Fibroblast of villous mesenchyme (primary cell): ENCODE measurements at regions not wholly inside any gene's neighbourhood (a gene's known extent, or its start where the extent isn't known, plus 50 kb on each side); places are given as distances from the start of the nearest gene placed in this dataset.

Experiments
- DNase-seq: peaks from one replicate; pipeline ENCODE4 v3.0.0-alpha.2; 2010; ENCODE audit warnings: low read depth
- H3K4me3 ChIP-seq: 2 replicates; pipeline ENCODE4 v1.5.1; 2011; ENCODE audit warnings: low read depth, mild to moderate bottlenecking, low read length
- CTCF ChIP-seq: IDR thresholded peaks from 2 replicates; pipeline ENCODE4 v1.5.1; 2012; ENCODE audit warnings: low read depth, mild to moderate bottlenecking, low read length; ENCODE audit not compliant: insufficient read depth

DNA sequence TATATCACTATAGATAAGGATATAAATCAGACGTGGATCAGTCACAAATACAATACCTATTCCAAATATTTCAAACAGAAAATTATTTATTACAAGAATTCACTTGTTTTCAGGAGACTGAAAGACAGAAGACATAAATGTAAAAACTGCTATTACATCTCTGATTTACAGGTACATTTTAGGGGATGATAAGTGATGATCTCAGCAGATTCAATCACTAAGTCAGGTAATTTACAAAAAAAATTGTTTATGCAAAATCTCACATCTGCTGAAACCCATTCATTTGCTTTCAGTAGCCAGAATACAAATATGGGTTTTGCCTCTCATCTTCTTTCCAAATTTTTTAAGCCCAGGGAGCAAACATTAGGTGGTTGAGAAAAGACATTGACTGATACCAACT is 1648.4 kb upstream of the RAG2 start:
- no peak overlapping the region for H3K4me3 ChIP-seq
- TF ChIP-seq CTCF, result no peak
- no peak for DNase-seq

DNA sequence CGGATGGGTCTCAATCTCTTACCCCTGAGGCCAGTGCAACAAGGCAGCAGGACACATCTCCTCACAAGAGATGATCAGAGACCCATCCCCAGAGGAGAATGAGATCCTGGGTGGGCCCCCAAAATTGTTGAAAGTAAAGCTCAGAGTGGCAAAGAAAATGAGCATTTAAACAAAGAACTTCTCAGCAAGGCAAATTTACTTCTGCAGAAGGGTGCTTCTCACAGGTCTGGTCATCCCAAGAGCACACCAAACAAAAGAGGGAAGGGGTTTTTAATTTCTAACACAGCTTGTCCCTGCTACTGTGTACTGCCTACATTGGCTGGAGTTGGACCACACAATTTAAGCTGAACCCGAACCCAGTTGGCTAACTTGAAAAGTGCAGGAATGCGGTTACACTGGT is 1628.6 kb upstream of the RAG2 start:
- no peak for DNase-seq
- TF ChIP-seq CTCF, result no peak
- H3K4me3 ChIP-seq, result no peak overlapping the region

DNA sequence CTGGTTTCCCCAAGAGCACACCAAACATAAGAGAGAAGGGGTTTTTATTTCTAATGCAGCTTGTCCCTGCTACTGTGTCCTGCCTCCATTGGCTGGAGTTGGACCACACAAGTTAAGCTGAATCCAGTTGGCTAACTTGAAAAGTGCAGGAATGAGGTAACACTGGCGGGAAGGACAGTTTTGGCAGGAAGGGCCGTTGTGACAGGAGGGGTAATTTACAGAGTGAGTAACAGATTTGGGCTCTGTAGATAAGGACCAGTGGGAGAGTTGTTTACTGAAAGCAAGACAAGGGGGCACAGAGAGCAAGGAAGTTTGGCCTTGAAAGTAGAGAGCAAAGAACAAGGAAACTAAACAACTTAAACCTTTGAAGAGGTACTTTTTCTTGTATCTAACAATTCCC is 1623.3 kb upstream of the RAG2 start:
- DNase-seq, result no peak
- H3K4me3 ChIP-seq, result no peak overlapping the region
- TF ChIP-seq CTCF, result no peak

DNA sequence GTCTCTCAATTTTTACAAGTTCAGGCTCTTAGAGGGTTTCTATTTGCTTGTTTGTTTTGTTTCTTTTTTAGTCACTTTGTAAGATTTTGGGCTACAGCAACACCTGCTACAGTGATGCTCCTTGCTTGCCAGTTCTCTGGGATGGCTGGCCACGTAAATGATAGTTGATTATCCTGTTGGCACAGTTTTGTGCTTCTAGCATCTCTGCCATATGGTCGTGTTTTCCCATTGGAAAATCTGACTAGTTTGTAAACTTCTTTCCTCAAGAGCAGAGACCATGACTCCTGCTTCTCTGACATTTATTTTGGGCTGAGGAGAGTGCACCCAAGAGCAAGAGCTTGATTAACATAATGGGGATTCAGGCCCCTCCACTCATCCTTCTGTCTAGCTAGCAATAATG is 1621.6 kb upstream of the RAG2 start:
- H3K4me3 ChIP-seq, result no peak overlapping the region
- DNase-seq, result no peak
- TF ChIP-seq CTCF, result no peak

DNA sequence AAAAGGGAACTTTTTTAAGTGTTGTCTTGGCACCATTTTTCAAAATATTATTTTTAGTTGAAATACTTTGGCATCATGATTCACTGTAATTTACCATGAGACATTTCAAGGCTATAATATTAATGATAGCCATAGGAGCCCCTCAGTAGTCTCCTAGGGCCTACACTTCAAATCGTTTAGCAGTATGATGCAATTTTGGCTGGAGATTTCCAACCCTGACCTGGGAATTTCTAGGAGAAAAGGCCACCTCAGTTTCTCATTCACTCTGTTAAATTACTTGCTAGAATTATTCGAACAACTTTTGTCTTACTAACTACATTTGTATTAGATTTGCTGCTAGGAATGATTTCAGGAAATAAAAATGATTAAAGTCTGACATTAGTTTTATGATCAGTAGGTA is 1610.9 kb upstream of the RAG2 start:
- no peak for TF ChIP-seq CTCF
- H3K4me3 ChIP-seq, result no peak overlapping the region
- no peak for DNase-seq

DNA sequence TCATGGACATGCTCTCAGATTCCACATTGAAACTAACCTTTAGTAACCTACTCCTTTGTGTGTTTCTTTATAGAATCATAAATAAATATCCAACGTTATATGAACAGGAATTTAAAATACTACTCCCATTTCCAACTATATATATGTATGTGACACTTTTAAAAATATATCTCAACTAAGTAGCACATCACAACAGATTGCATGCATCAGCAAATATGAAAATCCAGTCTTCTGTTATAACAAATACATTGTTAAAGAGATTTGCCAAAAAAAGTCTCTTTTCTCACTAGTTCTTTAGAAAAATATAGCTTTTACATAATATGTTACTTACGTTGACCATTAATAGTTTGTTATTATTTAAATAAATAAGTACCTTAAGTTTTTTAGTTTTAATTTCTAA is 1608.6 kb upstream of the RAG2 start:
- TF ChIP-seq CTCF, result no peak
- no peak for DNase-seq
- no peak overlapping the region for H3K4me3 ChIP-seq

- H3K4me3 ChIP-seq, result no peak overlapping the region
- no peak for TF ChIP-seq CTCF
- DNase-seq, result no peak
These were observed 1593.1 kb upstream of the RAG2 start for GRCh38 chr11:38191101-38191500.
